WTC11 (cell line): ENCODE measurements at regions not wholly inside any gene's neighbourhood (a gene's known extent, or its start where the extent isn't known, plus 50 kb on each side); places are given as distances from the start of the nearest gene placed in this dataset.

Source experiments
- ATAC-seq: fragments of 200-7000 bp; cut with Tn5 transposase; 2 replicates; pipeline ENCODE4 v1.10.0; 2021; ENCODE audit warnings: mild to moderate bottlenecking, moderate library complexity
- CTCF ChIA-PET: fragments of 300-600 bp; sonication (Branson Sonifier 250); formaldehyde crosslinking; loops from one replicate; lab custom pipeline; 2021; ENCODE audit warnings: antibody characterized with exemption; lab: Charles Lee
- POLR2A ChIA-PET: fragments of 350-600 bp; sonication (Branson Sonifier 250); formaldehyde crosslinking; loops from one replicate; lab custom pipeline; 2021; ENCODE audit warnings: antibody characterized with exemption; lab: Charles Lee
- DNase-seq: peaks from one replicate; pipeline ENCODE4 v3.0.0; 2021; ENCODE audit warnings: low spot score
- H3K27ac Mint-ChIP-seq: 2 replicates; pipeline ENCODE4 v1.8.0; 2021; ENCODE audit warnings: mixed read lengths
- H3K27me3 Mint-ChIP-seq: 2 replicates; pipeline ENCODE4 v1.8.0; 2021; ENCODE audit warnings: low read depth, mild to moderate bottlenecking, moderate library complexity, mixed read lengths
- H3K36me3 Mint-ChIP-seq: 2 replicates; pipeline ENCODE4 v1.8.0; 2021; ENCODE audit warnings: mixed read lengths
- H3K4me1 Mint-ChIP-seq: 2 replicates; pipeline ENCODE4 v1.8.0; 2022; ENCODE audit warnings: mixed read lengths
- H3K4me3 Mint-ChIP-seq: 2 replicates; pipeline ENCODE4 v1.8.0; 2021; ENCODE audit warnings: mild to moderate bottlenecking, moderate library complexity, mixed read lengths
- H3K9me3 Mint-ChIP-seq: 2 replicates; pipeline ENCODE4 v1.8.0; 2021; ENCODE audit warnings: mixed read lengths
- ARID4B ChIP-seq: sonication (generic); formaldehyde crosslinking; IDR thresholded peaks from 2 replicates; pipeline ENCODE4 v1.8.0; 2023; ENCODE audit warnings: missing genetic modification reagents, mild to moderate bottlenecking, borderline replicate concordance
- ATF1 ChIP-seq: sonication (generic); formaldehyde crosslinking; IDR thresholded peaks from 2 replicates; pipeline ENCODE4 v1.8.1; 2023; ENCODE audit warnings: mild to moderate bottlenecking, moderate library complexity, missing genetic modification reagents
- ATF2 ChIP-seq: sonication (generic); formaldehyde crosslinking; IDR thresholded peaks from 2 replicates; pipeline ENCODE4 v1.8.1; 2022; ENCODE audit warnings: low read depth, missing genetic modification reagents, borderline replicate concordance
- E2F4 ChIP-seq: sonication (generic); formaldehyde crosslinking; IDR thresholded peaks from 2 replicates; pipeline ENCODE4 v1.8.1; 2022; ENCODE audit warnings: low read depth, mild to moderate bottlenecking, moderate library complexity, missing genetic modification reagents, borderline replicate concordance
- ETV6 ChIP-seq: sonication (generic); formaldehyde crosslinking; IDR thresholded peaks from 2 replicates; pipeline ENCODE4 v1.8.1; 2022; ENCODE audit warnings: mild to moderate bottlenecking, missing genetic modification reagents
- GTF2I ChIP-seq: fragments of 250-450 bp; sonication (Bioruptor Pico); conservative IDR thresholded peaks from 2 replicates; pipeline ENCODE4 v1.4.0; 2021; ENCODE audit warnings: mild to moderate bottlenecking
- HMGA2 ChIP-seq: fragments of 250-450 bp; sonication (Bioruptor Pico); IDR thresholded peaks from 2 replicates; pipeline ENCODE4 v1.4.0; 2021; ENCODE audit warnings: mild to moderate bottlenecking, moderate library complexity
- JAZF1 ChIP-seq: fragments of 250-450 bp; sonication (Bioruptor Pico); IDR thresholded peaks from 2 replicates; pipeline ENCODE4 v1.9.0; 2021; ENCODE audit warnings: moderate library complexity, mild to moderate bottlenecking, inconsistent platforms
- MXD4 ChIP-seq: fragments of 250-450 bp; sonication (Bioruptor Pico); IDR thresholded peaks from 2 replicates; pipeline ENCODE4 v1.8.0; 2021; ENCODE audit warnings: mild to moderate bottlenecking, moderate library complexity, borderline replicate concordance
- MYBL2 ChIP-seq: sonication (generic); formaldehyde crosslinking; IDR thresholded peaks from 2 replicates; pipeline ENCODE4 v1.8.1; 2023; ENCODE audit warnings: mild to moderate bottlenecking, moderate library complexity, missing genetic modification reagents
- NR1H2 ChIP-seq: sonication (generic); formaldehyde crosslinking; IDR thresholded peaks from 2 replicates; pipeline ENCODE4 v1.9.0; 2021; ENCODE audit warnings: mild to moderate bottlenecking, moderate library complexity, missing genetic modification reagents
- NR2C2 ChIP-seq: sonication (generic); formaldehyde crosslinking; IDR thresholded peaks from 2 replicates; pipeline ENCODE4 v1.8.0; 2022; ENCODE audit warnings: mild to moderate bottlenecking, missing genetic modification reagents
- RORB ChIP-seq: fragments of 250-450 bp; sonication (Bioruptor Pico); IDR thresholded peaks from 2 replicates; pipeline ENCODE4 v1.9.0; 2021; ENCODE audit warnings: mild to moderate bottlenecking
- TP53 ChIP-seq: sonication (generic); formaldehyde crosslinking; IDR thresholded peaks from 2 replicates; pipeline ENCODE4 v1.8.1; 2023; ENCODE audit warnings: mild to moderate bottlenecking, missing genetic modification reagents
- ZNF232 ChIP-seq: sonication (generic); formaldehyde crosslinking; IDR thresholded peaks from 2 replicates; pipeline ENCODE4 v1.8.0; 2022; ENCODE audit warnings: mild to moderate bottlenecking, missing genetic modification reagents
- ZNF317 ChIP-seq: sonication (generic); formaldehyde crosslinking; IDR thresholded peaks from 2 replicates; pipeline ENCODE4 v1.8.1; 2023; ENCODE audit warnings: low read depth, mild to moderate bottlenecking, moderate library complexity, missing genetic modification reagents, borderline replicate concordance
- ZNF532 ChIP-seq: fragments of 250-450 bp; sonication (Bioruptor Pico); IDR thresholded peaks from 2 replicates; pipeline ENCODE4 v1.9.0; 2021; ENCODE audit warnings: mild to moderate bottlenecking, borderline replicate concordance
- TF ChIP-seq, protein P1 (sequence below): sonication (generic); formaldehyde crosslinking; IDR thresholded peaks from 2 replicates; pipeline ENCODE4 v1.8.0; 2022; ENCODE audit warnings: mild to moderate bottlenecking, missing genetic modification reagents
- TF ChIP-seq, protein P2 (sequence below): sonication (generic); formaldehyde crosslinking; IDR thresholded peaks from 2 replicates; pipeline ENCODE4 v1.8.1; 2022; ENCODE audit warnings: missing genetic modification reagents, borderline replicate concordance

DNA sequence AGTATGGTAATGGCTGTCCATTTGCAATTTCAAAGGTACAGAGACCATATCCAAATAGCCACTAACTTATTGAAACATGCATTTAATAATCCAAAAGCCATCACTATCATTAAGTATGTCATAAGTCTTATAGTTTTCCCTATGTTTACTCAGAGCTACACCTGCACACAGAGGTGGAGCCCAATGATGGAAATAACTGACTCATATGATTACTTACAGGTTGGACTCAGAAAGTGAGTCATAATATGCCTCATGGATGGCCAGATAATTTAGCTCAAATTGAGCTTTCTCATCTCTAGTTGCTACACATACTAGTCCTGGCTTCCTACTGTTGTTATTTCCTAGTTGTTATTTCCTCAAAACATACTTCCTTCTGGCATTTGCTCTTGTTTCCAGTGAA is 104.4 kb upstream of the KHDRBS2 start:
- ATAC-seq: no peak
- H3K4me3 Mint-ChIP-seq: no peak overlapping the region
- POLR2A ChIA-PET: no interaction called here
- H3K4me1 Mint-ChIP-seq: peaks cover 20% of the 10 kb centered on the region
- H3K27me3 Mint-ChIP-seq: no peaks in the 10 kb centered on the region
- peaks cover 8% of the 10 kb centered on the region for H3K36me3 Mint-ChIP-seq
- DNase-seq: no peak
- CTCF ChIA-PET: no interaction called here
- peaks cover 39% of the 10 kb centered on the region for H3K9me3 Mint-ChIP-seq
- no peak overlapping the region for H3K27ac Mint-ChIP-seq
- TF ChIP-seq TP53: no peak
- TF ChIP-seq, all 79 proteins: peak for 0

DNA sequence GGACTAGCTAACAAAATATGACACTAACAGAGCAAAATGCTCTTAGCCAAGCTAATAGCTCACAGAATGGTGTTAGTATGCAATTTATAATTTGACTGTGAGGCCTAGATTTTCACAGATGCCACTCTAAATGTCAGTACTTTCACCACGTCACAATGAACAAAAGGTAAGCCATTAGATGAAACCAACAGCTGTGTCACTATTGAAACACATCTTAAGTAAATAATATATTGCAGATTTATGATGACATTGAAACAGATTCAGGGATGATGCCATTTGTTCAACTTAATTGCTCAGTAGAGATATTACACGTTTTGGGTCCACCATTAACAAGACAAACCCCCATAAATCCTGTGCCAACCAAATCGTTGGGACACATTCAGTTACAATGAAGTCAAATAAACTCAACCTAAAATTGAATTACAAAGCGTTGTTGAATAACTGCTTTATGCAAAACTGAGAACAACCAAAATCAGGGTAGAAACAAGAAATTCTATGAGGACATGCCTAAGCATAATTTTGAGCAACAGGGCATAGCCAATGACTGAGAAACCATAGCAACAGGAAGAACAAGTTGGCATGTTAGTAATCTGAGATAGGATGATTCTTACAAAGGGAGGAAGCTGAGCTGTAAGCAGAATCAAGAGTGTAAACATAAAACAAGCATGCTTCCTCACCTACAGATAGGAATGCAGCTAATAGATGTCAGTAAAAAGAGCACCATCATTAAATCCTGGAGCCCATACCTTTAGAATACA is 85.6 kb upstream of the KHDRBS2 start:
- TF ChIP-seq, protein P1, sequence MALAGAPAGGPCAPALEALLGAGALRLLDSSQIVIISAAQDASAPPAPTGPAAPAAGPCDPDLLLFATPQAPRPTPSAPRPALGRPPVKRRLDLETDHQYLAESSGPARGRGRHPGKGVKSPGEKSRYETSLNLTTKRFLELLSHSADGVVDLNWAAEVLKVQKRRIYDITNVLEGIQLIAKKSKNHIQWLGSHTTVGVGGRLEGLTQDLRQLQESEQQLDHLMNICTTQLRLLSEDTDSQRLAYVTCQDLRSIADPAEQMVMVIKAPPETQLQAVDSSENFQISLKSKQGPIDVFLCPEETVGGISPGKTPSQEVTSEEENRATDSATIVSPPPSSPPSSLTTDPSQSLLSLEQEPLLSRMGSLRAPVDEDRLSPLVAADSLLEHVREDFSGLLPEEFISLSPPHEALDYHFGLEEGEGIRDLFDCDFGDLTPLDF (CRISPR knock-in tag): no peak
- no peak for TF ChIP-seq ZNF317 (CRISPR knock-in tag)
- TF ChIP-seq NR1H2 (CRISPR knock-in tag): no peak
- no peak for TF ChIP-seq NR2C2 (CRISPR knock-in tag)
- TF ChIP-seq ZNF532 (CRISPR knock-in tag): no peak
- TF ChIP-seq GTF2I (CRISPR knock-in tag): no peak
- no peak for TF ChIP-seq E2F4 (CRISPR knock-in tag)
- no peak for TF ChIP-seq ARID4B (CRISPR knock-in tag)
- TF ChIP-seq ATF2 (CRISPR knock-in tag): no peak
- no peak for TF ChIP-seq RORB (CRISPR knock-in tag)
- no peak for TF ChIP-seq JAZF1 (CRISPR knock-in tag)
- no peak for TF ChIP-seq ATF1
- TF ChIP-seq HMGA2 (CRISPR knock-in tag): no peak
- TF ChIP-seq ETV6 (CRISPR knock-in tag): no peak
- TF ChIP-seq MYBL2: no peak
- TF ChIP-seq ZNF232 (CRISPR knock-in tag): no peak
- TF ChIP-seq, protein P2, sequence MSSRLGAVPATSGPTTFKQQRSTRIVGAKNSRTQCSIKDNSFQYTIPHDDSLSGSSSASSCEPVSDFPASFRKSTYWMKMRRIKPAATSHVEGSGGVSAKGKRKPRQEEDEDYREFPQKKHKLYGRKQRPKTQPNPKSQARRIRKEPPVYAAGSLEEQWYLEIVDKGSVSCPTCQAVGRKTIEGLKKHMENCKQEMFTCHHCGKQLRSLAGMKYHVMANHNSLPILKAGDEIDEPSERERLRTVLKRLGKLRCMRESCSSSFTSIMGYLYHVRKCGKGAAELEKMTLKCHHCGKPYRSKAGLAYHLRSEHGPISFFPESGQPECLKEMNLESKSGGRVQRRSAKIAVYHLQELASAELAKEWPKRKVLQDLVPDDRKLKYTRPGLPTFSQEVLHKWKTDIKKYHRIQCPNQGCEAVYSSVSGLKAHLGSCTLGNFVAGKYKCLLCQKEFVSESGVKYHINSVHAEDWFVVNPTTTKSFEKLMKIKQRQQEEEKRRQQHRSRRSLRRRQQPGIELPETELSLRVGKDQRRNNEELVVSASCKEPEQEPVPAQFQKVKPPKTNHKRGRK: no peak
- no peak for TF ChIP-seq MXD4 (CRISPR knock-in tag)
- TF ChIP-seq, all 79 proteins: peak for 0
- peaks cover 25% of the 10 kb centered on the region for H3K9me3 Mint-ChIP-seq

More for the DNA sequence above, 85.6 kb upstream of the KHDRBS2 start:
- POLR2A ChIA-PET: no interaction called here
- CTCF ChIA-PET: no interaction called here
- ATAC-seq (no peak), DNase-seq (no peak)
- no peak overlapping the region for H3K4me3 Mint-ChIP-seq
- peaks cover 8% of the 10 kb centered on the region for H3K4me1 Mint-ChIP-seq
- H3K36me3 Mint-ChIP-seq: peaks cover 5% of the 10 kb centered on the region; the same call in 1 of the 2 replicates
- H3K27me3 Mint-ChIP-seq: no peaks in the 10 kb centered on the region
- H3K27ac Mint-ChIP-seq: no peak overlapping the region
